Keratinocyte (primary cell): ENCODE measurements at regions not wholly inside any gene's neighbourhood (a gene's known extent, or its start where the extent isn't known, plus 50 kb on each side); places are given as distances from the start of the nearest gene placed in this dataset.

Experiments used
- DNase-seq: peaks from one replicate; pipeline ENCODE4 v3.0.0-alpha.2; 2011; ENCODE audit warnings: low read depth, missing footprints, low spot score
- FAIRE-seq: peaks from 2 replicates; lab custom pipeline; 2011; peaks lifted over from hg19 to GRCh38; lab: Jason Lieb, UNC
- H2AFZ ChIP-seq: 2 replicates; pipeline ENCODE4 v1.6.0; 2012; ENCODE audit warnings: low read length, control low read depth, inconsistent platforms; ENCODE audit not compliant: control insufficient read depth
- H3K27ac ChIP-seq: 2 replicates; pipeline ENCODE4 v1.5.1; 2011; ENCODE audit warnings: low read length; ENCODE audit not compliant: control insufficient read depth, insufficient read depth
- H3K27me3 ChIP-seq: 3 replicates; pipeline ENCODE4 v1.6.0; 2011; ENCODE audit warnings: low read length; ENCODE audit not compliant: control insufficient read depth, insufficient read depth; ENCODE audit errors: extremely low read depth
- H3K36me3 ChIP-seq, 2 experiments: 2 replicates in 1 of 2; 3 replicates in 1 of 2; pipeline ENCODE4 v1.5.1; 2011; ENCODE audit warnings: low read length in 2 of 2, mild to moderate bottlenecking in 1 of 2; ENCODE audit not compliant: control insufficient read depth in 2 of 2, insufficient read depth in 2 of 2; ENCODE audit errors: extremely low read depth in 1 of 2
- H3K4me1 ChIP-seq: 3 replicates; pipeline ENCODE4 v1.5.1; 2011; ENCODE audit warnings: low read length; ENCODE audit not compliant: control insufficient read depth, insufficient read depth; ENCODE audit errors: extremely low read depth
- H3K4me2 ChIP-seq: 3 replicates; pipeline ENCODE4 v1.6.0; 2011; ENCODE audit warnings: low read depth, low read length; ENCODE audit not compliant: control insufficient read depth, insufficient read depth; ENCODE audit errors: extremely low read depth
- H3K4me3 ChIP-seq, 3 experiments: fragments of 200-600 bp in 1 of 3; sonication (generic) in 1 of 3; 2 replicates in 2 of 3; 3 replicates in 1 of 3; pipeline ENCODE4 v1.5.1; 2011 to 2016; ENCODE audit warnings: low read length in 3 of 3, mild to moderate bottlenecking in 3 of 3, control low read depth in 2 of 3, inconsistent platforms in 1 of 3, low read depth in 1 of 3, mixed read lengths in 1 of 3, mixed run types in 1 of 3, moderate library complexity in 1 of 3; ENCODE audit not compliant: control insufficient read depth in 2 of 3, insufficient read depth in 2 of 3; ENCODE audit errors: extremely low read depth in 1 of 3
- H3K79me2 ChIP-seq: 2 replicates; pipeline ENCODE4 v1.6.0; 2012; ENCODE audit warnings: low read length; ENCODE audit not compliant: control insufficient read depth, insufficient read depth
- H3K9ac ChIP-seq: 3 replicates; pipeline ENCODE4 v1.6.0; 2011; ENCODE audit warnings: low read length; ENCODE audit not compliant: control insufficient read depth, insufficient read depth; ENCODE audit errors: extremely low read depth
- H3K9me1 ChIP-seq: 3 replicates; pipeline ENCODE4 v1.6.0; 2011; ENCODE audit warnings: low read length; ENCODE audit not compliant: control insufficient read depth, insufficient read depth; ENCODE audit errors: extremely low read depth
- H3K9me3 ChIP-seq: 2 replicates; pipeline ENCODE4 v1.5.1; 2012; ENCODE audit warnings: low read depth, low read length; ENCODE audit not compliant: control insufficient read depth
- H4K20me1 ChIP-seq: 3 replicates; pipeline ENCODE4 v1.6.0; 2011; ENCODE audit warnings: low read length; ENCODE audit not compliant: control insufficient read depth, insufficient read depth; ENCODE audit errors: extremely low read depth
- CTCF ChIP-seq, 3 experiments: IDR thresholded peaks in 1 of 3; conservative IDR thresholded peaks in 1 of 3; optimal IDR thresholded peaks in 1 of 3; 2 replicates in 2 of 3; 3 replicates in 1 of 3; pipeline versions ENCODE3 to v1.5.1; 2011; ENCODE audit warnings: low read length in 3 of 3, mild to moderate bottlenecking in 3 of 3, moderate library complexity in 2 of 3, control low read depth in 1 of 3, inconsistent platforms in 1 of 3; ENCODE audit not compliant: insufficient read depth in 2 of 3; ENCODE audit errors: extremely low read depth in 1 of 3
- EZH2 ChIP-seq: IDR thresholded peaks from one replicate; pipeline ENCODE4 v1.6.1; 2012; ENCODE audit warnings: inconsistent platforms, mild to moderate bottlenecking, low read length, moderate library complexity
- dilution Hi-C: fragments of 300-500 bp; cut with MboI; formaldehyde crosslinking; loops from one replicate; pipeline ENCODE4 v1.7.0; 2020; ENCODE audit warnings: low sequenced_read_pairs; ENCODE audit not compliant: extremely low pct_ligation_motif_present

- Histone ChIP-seq H3K27ac (no peak overlapping the region), H2AFZ (no peak overlapping the region), H3K36me3 (no peaks in the 10 kb centered on the region), H3K9me1 (no peaks in the 10 kb centered on the region), H4K20me1 (no peaks in the 10 kb centered on the region), H3K27me3 (no peaks in the 10 kb centered on the region), H3K4me2 (no peak overlapping the region), H3K9me3 (no peaks in the 10 kb centered on the region), H3K79me2 (no peaks in the 10 kb centered on the region), H3K4me1 (no peaks in the 10 kb centered on the region), H3K4me3 (no peak overlapping the region), H3K9ac (no peak overlapping the region)
- dilution Hi-C loops, result no loop called here
- FAIRE-seq (no peak), DNase-seq (no peak)
- TF ChIP-seq EZH2 (no peak), CTCF (optimal IDR thresholded peaks at IDR 0.05 in 1 of 3, IDR thresholded peaks at IDR 0.05 in 1 of 3, conservative IDR thresholded peaks at IDR 0.05 in 1 of 3; ENCODE audit: extremely low read depth in 1 of 3, insufficient read depth in 2 of 3, low read length in 3 of 3) (no peak)
Measured at GRCh38 chr10:109504401-109504800, 418.9 kb downstream of the XPNPEP1 start.

DNA sequence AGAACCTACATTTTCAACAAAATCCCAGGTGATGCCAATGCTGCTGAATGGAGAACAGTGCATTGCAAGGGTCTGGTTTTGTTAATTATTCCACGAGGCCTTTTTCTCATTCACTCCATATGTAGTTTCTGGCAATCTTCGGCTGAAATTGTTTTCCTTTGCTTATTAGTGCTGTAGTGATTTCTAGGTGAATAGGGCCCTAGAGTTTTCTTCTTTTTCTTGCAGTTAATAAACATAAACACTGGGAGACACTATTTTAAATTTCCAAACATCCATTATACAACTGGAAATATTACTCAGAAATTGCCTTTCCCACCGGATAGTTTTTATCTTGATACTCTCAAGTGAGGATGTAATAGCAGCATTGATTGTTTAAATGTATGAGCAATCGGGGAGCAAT lies 435.6 kb downstream of the XPNPEP1 start:
- Histone ChIP-seq H3K4me2 (no peak overlapping the region), H2AFZ (no peak overlapping the region), H3K4me3 (no peak overlapping the region), H3K4me1 (no peaks in the 10 kb centered on the region), H3K9me3 (no peaks in the 10 kb centered on the region), H3K27me3 (no peaks in the 10 kb centered on the region), H3K79me2 (no peaks in the 10 kb centered on the region), H3K9me1 (no peaks in the 10 kb centered on the region), H4K20me1 (no peaks in the 10 kb centered on the region), H3K27ac (no peak overlapping the region), H3K9ac (no peak overlapping the region), H3K36me3 (no peaks in the 10 kb centered on the region)
- DNase-seq, result no peak
- TF ChIP-seq CTCF (optimal IDR thresholded peaks at IDR 0.05 in 1 of 3, IDR thresholded peaks at IDR 0.05 in 1 of 3, conservative IDR thresholded peaks at IDR 0.05 in 1 of 3; ENCODE audit: extremely low read depth in 1 of 3, insufficient read depth in 2 of 3, low read length in 3 of 3), result no peak
- no peak for TF ChIP-seq EZH2
- no peak for FAIRE-seq
- dilution Hi-C loops, result no loop called here
